ENCODE measurements at regions not wholly inside any gene's neighbourhood (a gene's known extent, or its start where the extent isn't known, plus 50 kb on each side); places are given as distances from the start of the nearest gene placed in this dataset.

DNA sequence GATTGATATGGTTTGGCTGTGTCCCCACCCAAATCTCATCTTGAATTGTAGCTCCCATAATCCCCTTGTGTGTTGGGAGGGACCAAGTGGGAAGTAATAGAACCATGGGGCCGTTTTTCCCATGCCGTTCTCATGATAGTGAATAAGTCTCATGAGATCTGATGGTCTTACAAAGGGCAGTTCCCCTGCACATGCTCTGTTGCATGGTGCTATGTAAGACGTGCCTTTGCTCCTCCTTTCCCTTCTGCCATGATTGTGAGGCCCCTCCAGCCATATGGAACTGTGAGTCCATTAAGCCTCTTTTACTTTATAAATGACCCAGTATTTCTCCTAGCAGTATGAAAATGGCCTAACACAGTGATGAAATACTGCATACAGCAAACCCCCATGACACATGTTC lies 84.8 kb upstream of the SELENOP start:
- TF ChIP-seq, protein P1, sequence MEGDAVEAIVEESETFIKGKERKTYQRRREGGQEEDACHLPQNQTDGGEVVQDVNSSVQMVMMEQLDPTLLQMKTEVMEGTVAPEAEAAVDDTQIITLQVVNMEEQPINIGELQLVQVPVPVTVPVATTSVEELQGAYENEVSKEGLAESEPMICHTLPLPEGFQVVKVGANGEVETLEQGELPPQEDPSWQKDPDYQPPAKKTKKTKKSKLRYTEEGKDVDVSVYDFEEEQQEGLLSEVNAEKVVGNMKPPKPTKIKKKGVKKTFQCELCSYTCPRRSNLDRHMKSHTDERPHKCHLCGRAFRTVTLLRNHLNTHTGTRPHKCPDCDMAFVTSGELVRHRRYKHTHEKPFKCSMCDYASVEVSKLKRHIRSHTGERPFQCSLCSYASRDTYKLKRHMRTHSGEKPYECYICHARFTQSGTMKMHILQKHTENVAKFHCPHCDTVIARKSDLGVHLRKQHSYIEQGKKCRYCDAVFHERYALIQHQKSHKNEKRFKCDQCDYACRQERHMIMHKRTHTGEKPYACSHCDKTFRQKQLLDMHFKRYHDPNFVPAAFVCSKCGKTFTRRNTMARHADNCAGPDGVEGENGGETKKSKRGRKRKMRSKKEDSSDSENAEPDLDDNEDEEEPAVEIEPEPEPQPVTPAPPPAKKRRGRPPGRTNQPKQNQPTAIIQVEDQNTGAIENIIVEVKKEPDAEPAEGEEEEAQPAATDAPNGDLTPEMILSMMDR (IDR thresholded peaks at IDR 0.05), result no peak
- TF ChIP-seq ZFX (IDR thresholded peaks at IDR 0.05; ENCODE audit: borderline replicate concordance), result no peak

Measured in 22Rv1 (cell line).